ENCODE measurements at regions not wholly inside any gene's neighbourhood (a gene's known extent, or its start where the extent isn't known, plus 50 kb on each side); places are given as distances from the start of the nearest gene placed in this dataset.

DNA sequence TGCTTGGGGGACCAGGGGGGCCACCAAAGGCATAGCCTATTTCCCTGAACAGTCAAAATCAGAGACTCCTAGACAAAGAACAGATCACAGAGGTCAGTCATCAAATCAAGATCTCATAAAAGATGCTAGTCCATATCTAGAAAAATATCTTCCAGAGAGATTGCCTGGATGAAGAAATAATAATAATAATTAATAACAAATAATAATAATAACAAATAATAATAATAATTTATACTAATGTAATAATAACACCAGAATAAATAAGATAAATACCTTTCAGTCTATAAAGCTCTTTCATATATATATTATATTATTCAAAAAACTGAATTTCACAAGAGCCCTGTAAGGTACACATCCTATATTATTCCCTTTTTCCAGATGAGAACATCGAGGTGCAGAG is 129.6 kb downstream of the PAX1 start:
- TF ChIP-seq, protein P1, sequence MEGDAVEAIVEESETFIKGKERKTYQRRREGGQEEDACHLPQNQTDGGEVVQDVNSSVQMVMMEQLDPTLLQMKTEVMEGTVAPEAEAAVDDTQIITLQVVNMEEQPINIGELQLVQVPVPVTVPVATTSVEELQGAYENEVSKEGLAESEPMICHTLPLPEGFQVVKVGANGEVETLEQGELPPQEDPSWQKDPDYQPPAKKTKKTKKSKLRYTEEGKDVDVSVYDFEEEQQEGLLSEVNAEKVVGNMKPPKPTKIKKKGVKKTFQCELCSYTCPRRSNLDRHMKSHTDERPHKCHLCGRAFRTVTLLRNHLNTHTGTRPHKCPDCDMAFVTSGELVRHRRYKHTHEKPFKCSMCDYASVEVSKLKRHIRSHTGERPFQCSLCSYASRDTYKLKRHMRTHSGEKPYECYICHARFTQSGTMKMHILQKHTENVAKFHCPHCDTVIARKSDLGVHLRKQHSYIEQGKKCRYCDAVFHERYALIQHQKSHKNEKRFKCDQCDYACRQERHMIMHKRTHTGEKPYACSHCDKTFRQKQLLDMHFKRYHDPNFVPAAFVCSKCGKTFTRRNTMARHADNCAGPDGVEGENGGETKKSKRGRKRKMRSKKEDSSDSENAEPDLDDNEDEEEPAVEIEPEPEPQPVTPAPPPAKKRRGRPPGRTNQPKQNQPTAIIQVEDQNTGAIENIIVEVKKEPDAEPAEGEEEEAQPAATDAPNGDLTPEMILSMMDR (IDR thresholded peaks at IDR 0.05) = no peak
- no peak for TF ChIP-seq POLR2A (IDR thresholded peaks at IDR 0.05)
